COLO668 (cell line): ENCODE measurements at regions not wholly inside any gene's neighbourhood (a gene's known extent, or its start where the extent isn't known, plus 50 kb on each side); places are given as distances from the start of the nearest gene placed in this dataset.

ENCODE experiments used
- DNase-seq: peaks from one replicate; lab custom pipeline; 2025; ENCODE audit not compliant: unreplicated experiment; lab: John Stamatoyannopoulos, UW

DNA sequence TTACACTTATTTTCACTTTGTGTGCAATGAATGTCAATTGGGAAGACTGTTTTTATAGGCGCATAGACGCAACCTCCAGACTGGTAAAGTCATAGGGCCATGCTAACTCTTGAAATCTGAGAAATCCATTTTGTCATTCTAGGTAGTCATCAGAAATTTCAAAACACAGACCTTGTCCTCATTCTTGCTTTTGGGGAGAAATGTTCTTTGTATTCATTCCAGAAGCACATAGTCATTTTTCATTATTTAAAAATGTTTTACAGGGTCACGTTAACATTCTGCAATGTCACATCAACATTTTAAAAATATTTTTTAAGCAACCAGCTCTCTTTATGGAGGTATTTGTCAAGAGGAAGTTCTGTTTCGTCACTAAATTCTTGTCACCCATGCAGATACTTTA is 898.4 kb downstream of the PDCD6IP start:
- no peak for DNase-seq

DNA sequence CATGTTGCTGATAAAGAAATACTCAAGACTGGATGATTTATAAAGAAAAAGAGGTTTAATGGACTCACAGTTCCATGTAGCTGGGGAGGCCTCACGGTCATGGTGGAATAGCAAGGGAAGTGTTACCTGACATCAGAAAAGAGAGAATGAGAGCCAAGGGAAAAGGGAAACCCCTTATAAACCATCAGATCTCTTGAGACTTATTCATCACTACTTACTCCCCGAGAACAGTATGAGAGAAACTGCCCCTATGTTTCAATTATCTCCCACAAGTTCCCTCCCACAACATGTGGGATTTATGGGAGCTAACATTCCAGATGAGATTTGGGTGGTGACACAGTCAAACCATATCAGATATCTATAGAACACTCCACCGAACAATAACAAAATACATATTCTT is 904.6 kb downstream of the PDCD6IP start:
- DNase-seq: no peak

DNA sequence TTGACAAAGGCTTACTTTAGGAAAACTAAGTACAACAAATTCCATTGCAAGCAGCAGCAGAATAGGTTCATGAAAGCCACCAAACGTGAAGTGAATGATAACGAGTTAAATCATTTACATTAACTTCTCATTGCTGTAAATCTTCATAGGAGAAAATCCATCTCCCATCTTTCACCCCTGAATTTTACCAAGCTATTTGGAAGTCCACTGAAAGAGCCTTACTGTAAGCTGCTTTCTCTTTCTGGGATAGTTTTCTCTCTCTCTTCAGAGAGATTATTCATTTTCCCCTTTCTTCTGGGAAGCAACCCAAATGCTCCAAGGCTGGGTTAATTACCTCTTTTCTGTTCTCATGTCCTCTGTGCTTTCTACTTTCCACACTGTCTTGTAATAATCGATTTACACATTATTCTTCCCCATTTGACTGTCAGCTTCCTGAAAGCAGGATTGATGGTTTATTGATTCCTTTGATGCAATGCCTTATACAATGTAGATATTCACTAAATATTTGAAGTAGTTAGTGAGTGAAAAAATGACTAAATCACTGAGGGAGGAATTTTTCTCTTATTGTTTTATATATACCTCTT is 914.3 kb upstream of the ARPP21 start:
- DNase-seq: no peak

DNA sequence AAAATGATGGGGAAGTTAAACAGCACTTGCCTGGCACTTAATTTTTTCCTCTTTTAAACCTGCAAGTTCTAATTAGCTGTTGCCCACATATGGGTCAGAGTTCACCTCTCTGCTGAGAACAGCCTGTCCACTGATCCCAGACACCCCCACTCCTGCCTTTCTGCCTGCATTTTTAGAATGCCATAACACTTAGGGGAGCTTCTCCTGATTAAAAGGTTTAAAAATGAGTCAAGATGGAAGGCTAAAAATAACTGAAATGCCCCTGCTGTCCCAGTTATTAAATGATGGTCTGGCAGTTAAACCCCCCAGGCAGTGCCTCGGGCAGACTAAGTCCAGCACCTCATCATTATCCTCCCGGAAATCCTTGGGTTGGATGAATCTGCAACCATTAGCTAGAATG is 913.6 kb upstream of the ARPP21 start:
- DNase-seq: no peak

DNA sequence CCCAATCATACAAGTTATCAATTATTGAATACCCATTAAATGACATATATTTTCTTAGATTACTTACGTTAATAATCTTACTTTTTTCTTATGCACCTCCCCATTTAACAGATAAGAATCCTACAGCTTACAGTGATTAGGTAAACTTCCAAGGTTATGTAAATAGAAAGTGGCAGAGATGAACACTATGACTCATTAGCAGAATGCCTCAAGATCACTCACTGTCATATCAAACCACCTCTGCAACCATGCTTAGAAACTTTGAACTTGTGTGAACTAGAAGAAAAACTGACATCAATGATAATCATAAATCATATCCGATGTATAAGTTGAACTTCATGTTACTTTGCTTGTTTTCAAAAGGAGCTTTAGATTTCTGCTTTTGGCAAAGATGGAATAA is 911.6 kb upstream of the ARPP21 start:
- DNase-seq: no peak

DNA sequence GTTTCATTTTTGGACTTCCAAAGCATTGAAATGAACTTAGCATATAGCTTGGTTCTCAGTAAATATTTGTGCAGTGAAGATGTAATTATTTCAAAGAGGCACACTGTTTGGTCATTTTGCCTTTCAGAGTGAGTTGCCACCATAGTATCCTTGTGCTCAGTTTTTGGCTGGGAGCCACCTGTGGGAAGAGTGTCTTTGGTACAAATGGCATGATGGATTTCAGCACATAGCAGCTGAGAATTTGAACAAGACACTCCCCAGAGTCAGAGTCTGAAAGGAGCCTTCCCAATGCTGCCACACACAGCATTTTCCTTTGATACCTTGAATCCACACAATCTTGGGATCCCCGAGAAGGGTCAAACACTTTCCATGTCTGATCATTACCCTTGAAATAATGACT is 897.2 kb upstream of the ARPP21 start:
- DNase-seq: no peak

DNA sequence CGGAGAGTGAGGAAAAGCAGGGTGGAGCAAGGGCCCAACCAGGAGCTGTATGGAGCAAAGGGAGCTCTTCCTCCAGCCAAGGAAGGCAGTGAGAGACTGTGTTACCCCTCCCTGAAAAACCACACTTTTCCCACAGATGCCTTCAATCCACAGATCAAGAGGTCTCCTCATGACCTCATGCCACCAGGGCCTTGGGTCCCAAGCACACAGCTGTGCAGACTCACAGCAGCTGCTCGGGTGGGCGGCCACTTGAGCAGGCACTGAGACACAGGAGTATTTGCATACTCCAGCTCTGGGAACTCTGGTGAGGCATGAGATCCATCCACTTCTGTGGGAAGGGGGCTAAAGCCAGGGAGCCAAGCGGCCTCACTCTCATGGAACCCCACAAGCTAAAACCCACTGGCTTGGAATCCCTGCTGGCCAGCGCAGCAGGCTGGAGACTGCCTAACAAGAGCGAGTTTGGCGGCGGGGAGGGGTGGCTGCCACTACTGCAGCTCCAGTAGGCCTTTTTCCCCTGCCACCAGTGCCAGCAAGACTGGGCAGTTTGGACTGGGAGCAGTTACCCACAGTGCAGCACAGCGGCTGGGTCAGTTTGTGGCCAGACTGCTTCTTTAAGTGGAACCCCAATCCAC is 880.6 kb upstream of the ARPP21 start:
- DNase-seq: no peak

DNA sequence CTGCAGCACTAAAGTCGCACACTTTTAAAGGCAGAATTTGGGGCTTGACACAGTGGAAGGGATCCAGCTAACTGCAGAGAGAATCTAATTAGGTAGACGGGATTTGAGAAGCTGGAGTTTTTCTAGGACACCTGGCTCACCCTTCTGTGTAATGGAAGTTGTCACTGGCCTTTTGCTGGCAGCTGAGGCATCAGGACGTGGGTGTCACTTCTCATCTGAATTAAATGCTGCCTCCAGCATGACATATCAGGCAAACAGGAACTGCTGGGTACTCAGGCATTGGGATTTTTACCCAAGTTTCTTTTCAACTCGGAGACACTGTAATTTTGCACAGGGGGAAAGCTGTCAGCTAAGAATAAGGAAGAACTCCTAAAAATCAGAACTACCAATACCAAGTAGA is 861.9 kb upstream of the ARPP21 start:
- DNase-seq: no peak

DNA sequence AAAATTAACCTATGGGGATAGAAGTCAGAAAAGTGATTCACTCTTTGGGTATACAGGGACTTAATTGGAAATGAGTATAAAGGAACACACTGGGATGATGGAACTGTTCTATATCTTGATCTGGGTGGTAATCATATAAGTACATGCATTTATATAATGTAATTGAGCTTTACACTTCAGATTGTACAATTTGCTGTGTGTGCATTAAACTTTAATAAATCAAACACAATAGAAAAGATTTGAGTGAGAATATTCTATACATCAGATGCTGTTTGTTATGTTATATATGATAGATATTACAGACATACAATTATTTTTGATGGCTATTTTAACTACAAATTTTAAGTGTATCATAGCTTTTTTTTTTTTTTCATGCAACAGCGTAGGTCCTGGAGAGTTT is 860.2 kb upstream of the ARPP21 start:
- no peak for DNase-seq

DNA sequence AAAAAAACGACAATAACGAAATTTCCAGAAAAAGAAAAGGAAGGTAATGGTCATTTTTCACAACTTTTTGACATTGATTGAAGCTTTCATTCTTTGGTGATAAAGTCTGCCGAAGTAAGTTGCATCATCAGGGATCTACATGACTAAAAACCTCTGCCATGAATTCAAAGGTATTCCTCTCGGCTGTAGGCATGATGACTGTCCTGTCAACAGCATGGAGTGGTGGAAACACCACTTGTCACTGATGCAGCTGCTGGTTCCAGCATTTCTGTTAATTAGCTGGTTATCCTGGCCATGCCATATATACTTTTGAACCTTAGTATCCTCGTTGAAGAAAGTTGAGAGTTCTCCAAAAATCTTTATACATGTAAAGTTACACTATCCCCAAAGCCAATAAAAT is 859.0 kb upstream of the ARPP21 start:
- no peak for DNase-seq

DNA sequence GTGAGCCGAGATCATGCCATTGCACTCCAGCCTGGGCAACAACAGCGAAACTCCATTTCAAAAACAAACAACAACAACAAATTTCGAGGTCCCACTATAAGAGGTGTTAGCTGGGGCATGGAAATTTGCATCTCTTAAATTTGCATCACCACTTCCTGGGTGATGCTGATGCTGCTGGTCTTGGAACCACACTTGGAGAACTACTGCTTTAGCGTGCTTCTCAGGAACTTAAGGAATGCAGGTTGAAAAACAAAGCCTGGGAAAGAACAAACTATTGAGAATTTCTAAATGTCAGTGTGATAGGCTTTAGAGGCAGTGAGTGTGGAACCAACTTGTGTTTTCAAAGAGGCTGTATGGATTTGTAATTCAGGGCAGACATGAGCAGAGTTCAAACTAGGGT is 858.4 kb upstream of the ARPP21 start:
- DNase-seq: no peak

DNA sequence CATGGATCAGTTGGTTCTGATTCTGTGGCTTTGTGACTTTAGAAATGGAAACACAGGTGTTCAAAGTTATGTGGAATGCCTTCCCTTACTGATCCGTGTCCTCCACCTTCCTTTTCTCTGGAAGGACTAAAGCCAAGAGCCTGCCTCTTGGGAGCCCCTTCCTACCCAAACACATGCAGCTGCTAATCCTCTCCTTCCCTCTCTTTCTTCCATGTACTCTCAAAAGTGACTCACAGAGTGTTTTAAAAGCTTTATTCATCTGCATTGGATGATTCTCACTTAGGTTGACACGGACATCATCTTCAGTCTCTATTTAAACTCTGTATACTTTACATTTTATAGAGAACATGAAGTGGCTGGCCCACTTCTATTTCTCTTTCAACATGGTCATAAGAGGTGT is 856.5 kb upstream of the ARPP21 start:
- DNase-seq: no peak

DNA sequence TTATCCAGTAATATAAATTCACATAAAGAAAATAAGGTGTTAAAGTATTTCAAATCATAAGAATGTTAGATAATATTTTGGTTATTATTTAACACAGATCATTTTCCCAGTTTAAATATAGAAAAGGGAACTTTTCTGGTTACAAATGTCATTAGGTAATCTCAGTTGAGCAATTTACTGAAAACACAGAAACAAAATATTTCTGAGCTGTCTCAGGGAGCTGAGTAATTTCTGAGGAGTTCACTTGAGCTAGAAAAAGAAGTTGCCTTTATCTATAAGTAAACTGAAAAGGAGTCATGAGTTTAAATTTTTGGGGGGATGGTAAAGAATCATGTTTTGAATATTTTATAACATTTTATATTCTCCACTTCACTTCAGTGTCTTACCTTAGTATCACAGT is 855.4 kb upstream of the ARPP21 start:
- no peak for DNase-seq

DNA sequence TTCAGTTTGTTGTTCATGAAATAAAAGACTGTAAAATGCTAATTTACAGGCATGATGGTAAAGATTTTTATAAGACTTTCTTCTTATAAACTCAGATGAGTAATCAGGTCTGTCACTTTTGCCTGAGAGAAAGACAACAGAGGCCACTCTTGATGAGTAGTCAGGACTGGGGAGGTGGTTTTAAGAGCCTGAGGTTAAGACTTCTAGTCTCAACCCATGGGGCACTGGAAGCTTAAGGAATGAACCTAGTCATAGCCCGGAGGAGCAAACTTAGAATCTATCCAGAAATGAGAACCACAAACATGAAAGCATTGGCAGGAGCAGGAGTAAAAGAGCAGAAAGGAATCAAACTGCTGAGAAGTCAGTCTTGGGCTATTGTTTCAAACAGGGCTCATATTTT is 846.3 kb upstream of the ARPP21 start:
- DNase-seq: no peak

DNA sequence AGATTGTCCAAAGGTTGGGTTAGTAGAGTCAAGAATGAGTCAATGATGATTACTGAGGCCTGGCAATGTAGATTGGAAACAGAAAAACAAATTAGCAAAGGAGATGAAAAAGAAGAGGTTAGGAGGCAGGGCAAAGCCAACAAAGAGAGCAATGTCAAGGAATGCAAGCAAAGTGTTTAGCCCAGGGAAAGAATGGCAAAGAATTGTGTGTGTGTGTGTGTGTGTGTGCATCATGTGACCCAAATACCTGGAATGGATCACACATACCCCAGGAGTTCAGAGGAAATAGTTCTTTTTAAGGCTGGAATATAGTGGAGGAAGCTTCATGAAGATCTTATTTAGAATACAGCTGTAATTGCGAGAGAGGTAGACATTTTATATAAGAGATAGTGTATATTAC is 831.7 kb upstream of the ARPP21 start:
- no peak for DNase-seq

DNA sequence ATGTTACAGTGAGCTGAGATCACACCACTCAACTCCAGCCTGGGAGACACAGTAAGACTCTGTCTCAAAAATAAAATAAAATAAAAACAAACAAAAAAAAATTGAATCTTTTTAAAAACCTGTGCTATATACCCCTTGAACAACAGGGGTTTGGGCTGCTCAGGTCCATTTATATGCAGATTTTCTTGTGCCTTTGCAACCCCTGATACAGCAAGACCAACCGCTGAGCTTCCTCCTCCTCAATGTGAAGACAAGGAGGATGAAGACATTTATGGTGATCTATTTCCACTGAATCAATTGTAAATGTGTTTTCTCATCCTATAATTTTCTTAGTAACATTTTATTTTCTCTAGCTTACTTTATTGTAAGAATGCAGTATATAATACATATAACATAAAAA is 831.0 kb upstream of the ARPP21 start:
- no peak for DNase-seq

DNA sequence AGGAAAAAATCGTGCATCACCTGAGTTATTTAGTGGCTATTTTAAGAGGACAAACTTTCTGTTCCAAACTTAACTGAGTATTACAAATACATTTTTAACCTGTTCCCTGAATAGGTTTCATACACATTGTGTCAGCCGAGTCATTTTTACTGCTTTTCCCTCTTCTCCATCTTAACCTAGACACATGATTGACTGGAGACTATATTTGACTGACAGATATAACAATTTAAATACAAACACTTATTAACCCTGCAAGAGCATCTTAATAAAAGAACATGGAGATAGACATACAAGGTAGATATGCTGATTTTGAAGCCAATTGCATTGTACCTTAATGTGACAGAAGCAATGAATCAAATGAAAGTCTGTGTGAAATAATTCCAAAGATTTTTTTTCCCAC is 810.5 kb upstream of the ARPP21 start:
- no peak for DNase-seq

DNA sequence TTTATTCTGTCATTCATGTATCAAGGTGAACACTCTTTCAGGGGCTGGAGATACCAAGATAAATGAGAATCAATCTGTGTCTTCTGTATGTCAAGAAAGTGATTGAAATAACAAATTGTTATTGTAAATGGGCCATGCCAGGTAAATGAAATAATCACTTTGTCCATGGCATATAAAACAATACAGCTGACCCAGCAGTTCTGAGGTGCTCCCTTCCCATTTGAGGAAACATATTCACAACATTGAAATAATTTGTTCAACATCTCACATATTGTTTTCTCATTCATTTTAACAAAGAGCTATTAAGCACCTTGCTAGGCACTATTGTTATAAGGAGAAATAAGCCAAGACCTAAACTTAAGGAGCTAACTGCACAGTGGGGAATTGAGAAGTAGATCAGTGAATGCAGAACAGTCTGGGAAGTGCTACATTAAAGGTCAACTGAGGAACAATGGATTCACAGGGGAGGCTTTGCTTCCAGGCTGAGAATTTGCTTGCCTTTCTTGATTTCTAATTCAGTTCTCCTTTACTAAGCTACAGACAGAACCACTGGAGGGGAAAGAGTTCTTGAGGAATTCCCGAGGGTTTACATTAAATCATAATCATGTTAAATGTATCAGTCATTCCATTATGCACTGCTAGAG is 806.3 kb upstream of the ARPP21 start:
- DNase-seq: no peak

DNA sequence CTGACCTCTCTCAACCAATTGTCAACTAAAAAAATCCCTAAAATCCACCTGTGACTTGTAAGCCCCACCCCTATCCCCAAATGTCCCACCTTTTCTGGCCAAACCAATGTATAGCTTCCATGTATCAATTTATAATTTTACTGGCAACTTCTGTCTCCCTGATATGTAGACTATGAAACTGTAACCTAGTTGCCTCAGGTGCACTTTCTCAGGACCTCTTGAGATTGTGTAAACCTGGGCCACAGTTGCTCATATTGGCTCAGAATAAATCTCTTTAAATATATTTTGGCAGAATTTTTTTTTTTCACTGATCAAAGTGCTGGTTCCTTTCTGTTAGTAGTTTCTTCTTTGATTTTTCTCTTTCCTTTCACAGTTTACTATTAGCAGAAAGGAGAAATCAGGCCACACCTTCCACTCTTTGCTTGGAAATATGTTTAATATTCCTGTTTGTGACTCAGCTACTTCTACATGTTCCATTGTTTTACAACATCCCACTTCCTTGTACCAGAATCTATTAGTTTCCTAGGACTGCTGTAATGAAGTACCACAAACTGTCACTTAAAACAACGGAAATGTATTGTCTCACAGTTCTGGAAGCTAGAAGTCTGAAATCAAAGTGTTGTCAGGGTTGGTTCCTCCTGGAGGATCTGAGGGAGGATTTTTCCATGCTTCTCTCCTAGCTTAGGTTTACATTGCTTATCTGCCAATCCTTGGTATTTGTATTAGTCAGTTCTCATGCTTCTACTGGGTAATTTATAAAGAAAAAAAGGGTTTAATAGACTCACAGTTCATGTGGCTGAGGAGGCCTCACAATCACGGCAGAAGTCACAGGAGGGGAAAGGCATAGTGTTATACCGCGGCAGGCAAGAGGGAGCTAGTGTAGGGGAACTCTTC is 801.2 kb upstream of the ARPP21 start:
- no peak for DNase-seq

DNA sequence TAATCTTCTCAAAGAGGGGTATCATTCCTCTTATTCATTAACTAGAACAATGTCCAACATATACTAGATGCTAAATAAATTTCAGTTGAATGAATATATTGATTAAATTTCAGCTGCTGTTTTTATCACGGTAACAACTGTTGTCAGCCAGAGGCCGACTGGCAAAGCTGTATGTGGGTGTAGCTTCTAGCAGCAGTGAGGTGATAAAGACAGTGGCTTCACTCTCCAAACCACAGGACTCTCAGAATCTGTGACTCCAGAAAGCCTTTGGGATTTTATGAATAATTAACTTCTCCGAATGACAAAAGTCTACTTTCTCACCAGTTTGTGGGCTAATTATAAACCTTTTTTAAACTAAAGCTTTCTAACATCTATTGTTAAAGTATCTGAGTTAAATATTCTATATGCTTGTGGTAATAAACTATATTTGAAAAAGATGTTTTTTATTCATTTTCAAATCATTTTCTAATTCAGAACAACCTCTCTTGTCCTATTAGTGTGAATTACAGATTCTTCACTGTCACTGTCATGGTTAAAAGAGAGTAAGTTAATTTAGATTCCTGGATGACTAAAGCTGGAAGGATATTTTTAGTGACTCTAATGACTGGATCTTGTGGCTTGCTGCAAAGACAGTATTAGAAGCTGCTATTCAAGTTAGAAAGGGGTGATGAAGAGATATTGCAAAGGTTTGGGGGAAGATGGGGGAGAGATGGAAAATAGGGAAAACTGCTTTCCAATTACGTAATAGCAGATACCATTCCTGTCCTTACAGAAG is 796.4 kb upstream of the ARPP21 start:
- DNase-seq: no peak

DNA sequence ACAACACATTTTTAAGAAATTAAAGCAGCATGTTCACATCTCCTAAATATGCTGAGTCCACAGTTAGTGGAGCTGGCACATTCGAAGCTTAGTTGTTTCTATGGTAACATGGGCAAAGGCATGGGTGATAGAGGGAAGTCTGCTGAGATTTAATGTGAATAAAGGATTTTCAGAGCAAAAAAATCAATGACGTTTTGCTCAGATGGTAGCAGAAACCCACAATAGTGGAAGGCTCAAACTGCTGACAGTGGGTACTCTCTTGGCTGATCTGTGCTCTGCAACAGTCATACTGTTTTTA is 795.1 kb upstream of the ARPP21 start:
- DNase-seq: no peak
